ENCODE measurements at regions not wholly inside any gene's neighbourhood (a gene's known extent, or its start where the extent isn't known, plus 50 kb on each side); places are given as distances from the start of the nearest gene placed in this dataset.

DNA sequence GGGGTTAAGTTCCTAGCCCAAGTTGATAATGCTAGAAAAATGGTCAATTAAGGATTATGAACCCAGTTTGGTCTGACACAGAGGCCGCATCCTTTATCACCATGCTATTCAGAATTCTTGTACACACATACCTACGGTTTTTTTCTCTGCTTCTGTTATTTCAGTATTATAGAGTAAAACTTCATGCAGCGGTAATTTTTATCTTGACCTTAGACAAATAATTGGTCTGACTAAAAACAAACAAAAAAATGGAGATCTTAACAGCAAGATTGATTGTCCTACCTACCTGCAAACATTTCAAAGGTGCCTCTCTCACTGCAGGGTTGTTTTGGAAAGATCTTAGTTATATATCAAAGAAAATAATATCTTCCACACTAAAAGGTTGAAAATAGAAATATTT, 201.9 kb upstream of the PRICKLE1 start:
- TF ChIP-seq, protein P1, sequence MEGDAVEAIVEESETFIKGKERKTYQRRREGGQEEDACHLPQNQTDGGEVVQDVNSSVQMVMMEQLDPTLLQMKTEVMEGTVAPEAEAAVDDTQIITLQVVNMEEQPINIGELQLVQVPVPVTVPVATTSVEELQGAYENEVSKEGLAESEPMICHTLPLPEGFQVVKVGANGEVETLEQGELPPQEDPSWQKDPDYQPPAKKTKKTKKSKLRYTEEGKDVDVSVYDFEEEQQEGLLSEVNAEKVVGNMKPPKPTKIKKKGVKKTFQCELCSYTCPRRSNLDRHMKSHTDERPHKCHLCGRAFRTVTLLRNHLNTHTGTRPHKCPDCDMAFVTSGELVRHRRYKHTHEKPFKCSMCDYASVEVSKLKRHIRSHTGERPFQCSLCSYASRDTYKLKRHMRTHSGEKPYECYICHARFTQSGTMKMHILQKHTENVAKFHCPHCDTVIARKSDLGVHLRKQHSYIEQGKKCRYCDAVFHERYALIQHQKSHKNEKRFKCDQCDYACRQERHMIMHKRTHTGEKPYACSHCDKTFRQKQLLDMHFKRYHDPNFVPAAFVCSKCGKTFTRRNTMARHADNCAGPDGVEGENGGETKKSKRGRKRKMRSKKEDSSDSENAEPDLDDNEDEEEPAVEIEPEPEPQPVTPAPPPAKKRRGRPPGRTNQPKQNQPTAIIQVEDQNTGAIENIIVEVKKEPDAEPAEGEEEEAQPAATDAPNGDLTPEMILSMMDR (conservative IDR thresholded peaks at IDR 0.05): no peak
- H3K9me3 Mint-ChIP-seq: no peaks in the 10 kb centered on the region
- H3K4me1 Mint-ChIP-seq: peaks cover 37% of the 10 kb centered on the region
- H3K27ac Mint-ChIP-seq (ENCODE audit: unreplicated experiment): no peak overlapping the region
- H3K36me3 Mint-ChIP-seq (ENCODE audit: low read depth): no peaks in the 10 kb centered on the region
- H3K27me3 Mint-ChIP-seq (ENCODE audit: low read depth): no peaks in the 10 kb centered on the region
- no peak overlapping the region for H3K4me3 Mint-ChIP-seq
- no peak for DNase-seq (ENCODE audit: low read depth, low spot score)

DNA sequence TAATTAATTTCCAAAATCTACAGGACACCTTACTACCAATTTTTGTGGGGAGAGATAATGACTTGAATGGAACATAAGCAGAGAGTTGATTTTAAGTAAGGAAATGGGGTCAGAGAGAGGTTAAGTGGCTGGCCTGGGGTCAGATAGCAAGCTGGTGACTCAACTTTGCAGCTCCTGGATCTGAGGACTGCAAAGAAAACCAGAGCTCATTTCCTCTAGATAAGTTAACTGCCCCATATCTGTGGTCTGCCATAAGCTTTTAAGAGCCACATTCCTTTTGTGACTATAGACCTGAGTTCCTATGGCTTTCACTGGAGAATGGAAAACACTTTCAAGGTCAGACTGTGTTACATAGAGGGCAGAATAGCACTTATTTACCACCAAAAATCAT, 201.2 kb upstream of the PRICKLE1 start:
- peak overlapping the region; percentile 13 for H3K27ac Mint-ChIP-seq (ENCODE audit: unreplicated experiment)
- peak; percentile 18 for DNase-seq (ENCODE audit: low read depth, low spot score)
- H3K27me3 Mint-ChIP-seq (ENCODE audit: low read depth): no peaks in the 10 kb centered on the region
- no peaks in the 10 kb centered on the region for H3K36me3 Mint-ChIP-seq (ENCODE audit: low read depth)
- peak overlapping the region; percentile 11 for H3K4me3 Mint-ChIP-seq
- H3K4me1 Mint-ChIP-seq: peaks cover 43% of the 10 kb centered on the region
- TF ChIP-seq, protein P1 (conservative IDR thresholded peaks at IDR 0.05): no peak
- H3K9me3 Mint-ChIP-seq: no peaks in the 10 kb centered on the region

DNA sequence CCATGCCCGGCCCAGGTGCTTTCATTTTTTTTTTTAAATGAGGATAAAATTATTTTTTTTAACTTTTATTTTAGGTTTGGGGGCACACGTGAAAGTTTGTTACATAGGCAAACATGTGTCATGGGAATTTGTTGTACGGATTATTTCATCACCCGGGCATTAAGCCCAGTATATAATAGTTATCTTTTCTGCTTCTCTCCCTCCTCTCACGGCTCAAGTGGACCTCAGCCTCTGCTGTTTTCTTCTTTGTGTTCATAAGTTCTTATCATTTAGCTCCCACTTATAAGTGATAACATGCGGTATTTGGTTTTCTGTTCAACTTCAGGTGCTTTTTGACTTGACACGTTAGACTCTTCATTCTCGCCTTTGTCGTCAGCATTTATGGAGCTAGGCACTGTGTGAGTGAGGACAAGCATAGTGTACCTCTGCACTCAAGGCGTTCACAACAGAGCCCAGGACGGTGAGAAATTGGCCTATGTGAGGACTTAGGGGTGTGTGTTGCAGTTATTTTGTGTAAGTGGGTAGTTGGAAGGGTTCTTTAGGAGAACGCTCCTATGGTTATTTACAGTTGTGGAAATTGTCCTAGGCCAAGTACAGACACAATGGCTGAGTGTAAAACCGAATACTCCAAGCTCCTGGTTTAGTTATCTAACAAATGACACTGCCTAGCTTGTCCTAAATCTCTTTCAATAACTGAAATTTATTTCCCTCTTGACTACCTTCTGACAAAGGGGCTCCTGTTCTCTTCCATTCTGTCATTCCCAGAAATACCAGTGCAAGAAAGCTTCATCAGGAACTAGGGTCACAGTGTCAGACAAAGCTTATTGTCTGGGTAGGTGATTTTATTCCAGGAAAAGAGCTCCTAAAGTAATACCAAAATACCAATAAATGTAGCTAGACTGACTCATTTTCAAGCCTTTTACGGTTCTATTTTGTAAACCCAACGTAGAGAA, 200.5 kb upstream of the PRICKLE1 start:
- TF ChIP-seq, protein P1 (conservative IDR thresholded peaks at IDR 0.05): no peak
- H3K4me3 Mint-ChIP-seq: peak overlapping the region; percentile 11
- no peaks in the 10 kb centered on the region for H3K36me3 Mint-ChIP-seq (ENCODE audit: low read depth)
- peak overlapping the region; percentile 76 for H3K27ac Mint-ChIP-seq (ENCODE audit: unreplicated experiment)
- peaks cover 49% of the 10 kb centered on the region for H3K4me1 Mint-ChIP-seq
- DNase-seq (ENCODE audit: low read depth, low spot score): no peak
- no peaks in the 10 kb centered on the region for H3K27me3 Mint-ChIP-seq (ENCODE audit: low read depth)
- no peaks in the 10 kb centered on the region for H3K9me3 Mint-ChIP-seq

DNA sequence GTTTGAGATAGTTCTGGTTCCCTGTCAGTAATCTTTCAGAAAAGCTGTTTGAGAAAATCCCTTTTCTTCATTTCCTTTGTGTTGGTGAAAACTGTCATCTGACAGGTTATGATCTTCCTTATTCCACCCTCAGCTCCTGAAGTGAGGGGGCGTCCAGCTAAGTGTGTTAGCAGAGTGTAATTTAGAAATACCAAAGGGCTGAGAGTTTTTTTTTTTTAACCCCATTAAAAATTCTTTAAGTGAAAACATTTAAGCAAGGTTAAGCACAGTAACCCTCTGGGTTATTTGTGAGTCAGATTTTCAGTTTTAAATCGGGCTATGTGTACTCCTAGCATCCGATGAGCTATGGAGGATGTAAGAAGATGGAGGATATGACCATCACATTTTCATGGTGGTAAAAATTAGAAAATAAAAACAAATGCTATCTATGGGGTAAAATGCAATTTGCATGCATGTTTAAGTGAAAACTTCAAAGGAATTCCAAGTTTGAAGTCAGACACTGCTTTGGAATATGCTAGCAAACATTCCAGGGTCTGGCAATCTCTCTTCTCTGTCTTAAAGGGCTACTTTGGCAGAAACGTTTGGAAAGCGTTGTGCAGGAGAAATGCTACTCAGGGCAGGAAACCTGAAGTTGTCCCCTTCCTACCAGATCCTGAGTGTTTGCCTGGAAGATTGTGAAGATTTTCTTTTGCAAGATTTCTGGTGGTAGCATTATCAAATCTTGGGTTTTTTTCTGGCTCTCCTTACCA, 197.0 kb upstream of the PRICKLE1 start:
- peaks cover 47% of the 10 kb centered on the region for H3K4me1 Mint-ChIP-seq
- no peaks in the 10 kb centered on the region for H3K27me3 Mint-ChIP-seq (ENCODE audit: low read depth)
- H3K9me3 Mint-ChIP-seq: no peaks in the 10 kb centered on the region
- no peak for DNase-seq (ENCODE audit: low read depth, low spot score)
- TF ChIP-seq, protein P1 (conservative IDR thresholded peaks at IDR 0.05): no peak
- no peak overlapping the region for H3K27ac Mint-ChIP-seq (ENCODE audit: unreplicated experiment)
- no peak overlapping the region for H3K4me3 Mint-ChIP-seq
- H3K36me3 Mint-ChIP-seq (ENCODE audit: low read depth): no peaks in the 10 kb centered on the region

DNA sequence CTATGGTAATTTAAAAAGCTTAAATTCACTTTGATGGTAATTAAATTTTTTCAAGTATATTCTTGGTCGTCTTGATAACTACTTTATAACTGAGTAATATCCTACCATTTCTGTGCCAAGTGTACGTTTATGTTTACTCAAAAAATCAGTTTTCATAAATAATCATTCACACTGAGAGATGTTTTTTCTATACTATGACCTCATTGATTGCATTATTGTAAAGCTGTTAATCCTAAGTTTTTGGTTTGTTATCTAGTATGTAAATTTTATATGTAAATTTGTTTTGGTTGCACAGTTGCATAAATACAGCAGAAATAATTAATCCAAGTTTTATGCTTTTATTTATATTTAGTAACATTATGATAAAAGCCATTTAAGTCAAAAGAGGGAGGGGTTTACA, 196.4 kb upstream of the PRICKLE1 start:
- TF ChIP-seq, protein P1 (conservative IDR thresholded peaks at IDR 0.05): no peak
- Mint-ChIP-seq H3K4me1 (peaks cover 42% of the 10 kb centered on the region), H3K36me3 (ENCODE audit: low read depth) (no peaks in the 10 kb centered on the region)

More for the DNA sequence above, 196.4 kb upstream of the PRICKLE1 start:
- Mint-ChIP-seq H3K27ac (ENCODE audit: unreplicated experiment) (no peak overlapping the region), H3K27me3 (ENCODE audit: low read depth) (no peaks in the 10 kb centered on the region), H3K9me3 (no peaks in the 10 kb centered on the region), H3K4me3 (no peak overlapping the region)
- DNase-seq (ENCODE audit: low read depth, low spot score): no peak
